ENCODE measurements at regions not wholly inside any gene's neighbourhood (a gene's known extent, or its start where the extent isn't known, plus 50 kb on each side); places are given as distances from the start of the nearest gene placed in this dataset.
A peak's percentile ranks its signal among the peaks of the same experiment; 100 is the strongest.

- no peak for DNase-seq
Observed at GRCh38 chr22:46079093-46079860, 71.0 kb upstream of the PPARA start.

GRCh38 chr22:46079861-46080821 is 70.2 kb upstream of the PPARA start:
- DNase-seq, result peak; percentile 58 to 70

GRCh38 chr22:46081036-46081830 is 69.1 kb upstream of the PPARA start:
- DNase-seq, result no peak

- DNase-seq, result no peak
Observed at GRCh38 chr22:46081831-46082210, 68.5 kb upstream of the PPARA start.

GRCh38 chr22:46082633-46083032 is 67.7 kb upstream of the PPARA start:
- DNase-seq, result no peak

- DNase-seq, result no peak
Observed at GRCh38 chr22:46083383-46084350, 66.7 kb upstream of the PPARA start.

GRCh38 chr22:46084376-46084775 is 66.0 kb upstream of the PPARA start:
- no peak for DNase-seq

GRCh38 chr22:46084943-46085827 is 65.1 kb upstream of the PPARA start:
- DNase-seq, result peak in 1 of 2 experiments; percentile 31

- no peak for DNase-seq
Observed at GRCh38 chr22:46085828-46086576, 64.3 kb upstream of the PPARA start.

- no peak for DNase-seq
Observed at GRCh38 chr22:46086577-46087335, 63.6 kb upstream of the PPARA start.

GRCh38 chr22:46087336-46087690 is 63.0 kb upstream of the PPARA start:
- no peak for DNase-seq

- DNase-seq, result peak; percentile 81 to 82
Observed at GRCh38 chr22:46087816-46088277, 62.5 kb upstream of the PPARA start.

GRCh38 chr22:46088541-46089311 is 61.6 kb upstream of the PPARA start:
- DNase-seq, result no peak

- no peak for DNase-seq
Observed at GRCh38 chr22:46089426-46090035, 60.8 kb upstream of the PPARA start.

GRCh38 chr22:46090036-46090591 is 60.2 kb upstream of the PPARA start:
- DNase-seq, result peak; percentile 55 to 75

- no peak for DNase-seq
Observed at GRCh38 chr22:46090631-46091201, 59.6 kb upstream of the PPARA start.

Data from NCI-H2081 (cell line).